ENCODE measurements at regions not wholly inside any gene's neighbourhood (a gene's known extent, or its start where the extent isn't known, plus 50 kb on each side); places are given as distances from the start of the nearest gene placed in this dataset.
"Not testable (repeated sequence)": the region's sequence is repeated elsewhere in the genome, so short reads cannot be mapped to it uniquely, and the experiment has no call there.

- no peak for TF ChIP-seq ZFX (IDR thresholded peaks at IDR 0.05; ENCODE audit: borderline replicate concordance)
- TF ChIP-seq CTCF (IDR thresholded peaks at IDR 0.05), result no peak
- no peak overlapping the region for H3K27ac ChIP-seq
Measured at GRCh38 chr11:106161775-106162634, 84.5 kb downstream of the AASDHPPT start.

GRCh38 chr11:106167085-106167484 lies 89.6 kb downstream of the AASDHPPT start:
- no peak for TF ChIP-seq ZFX (IDR thresholded peaks at IDR 0.05; ENCODE audit: borderline replicate concordance)
- no peak for TF ChIP-seq CTCF (IDR thresholded peaks at IDR 0.05)
- H3K27ac ChIP-seq, result no peak overlapping the region

GRCh38 chr11:106172386-106172991 lies 95.0 kb downstream of the AASDHPPT start:
- TF ChIP-seq ZFX (IDR thresholded peaks at IDR 0.05; ENCODE audit: borderline replicate concordance) (no peak), CTCF (IDR thresholded peaks at IDR 0.05) (no peak)
- H3K27ac ChIP-seq, result peak overlapping the region; percentile 51

- TF ChIP-seq CTCF (IDR thresholded peaks at IDR 0.05) (no peak), ZFX (IDR thresholded peaks at IDR 0.05; ENCODE audit: borderline replicate concordance) (no peak)
- peak overlapping the region; percentile 51 for H3K27ac ChIP-seq
Measured at GRCh38 chr11:106173291-106173690, 95.8 kb downstream of the AASDHPPT start.

GRCh38 chr11:106174003-106174402 lies 96.5 kb downstream of the AASDHPPT start:
- H3K27ac ChIP-seq, result not testable (repeated sequence)

- H3K27ac ChIP-seq, result no peak overlapping the region
- TF ChIP-seq ZFX (IDR thresholded peaks at IDR 0.05; ENCODE audit: borderline replicate concordance) (no peak), CTCF (IDR thresholded peaks at IDR 0.05) (no peak)
Measured at GRCh38 chr11:106176817-106177216, 99.4 kb downstream of the AASDHPPT start.

GRCh38 chr11:106177311-106177710 lies 99.8 kb downstream of the AASDHPPT start:
- TF ChIP-seq CTCF (IDR thresholded peaks at IDR 0.05), result no peak
- no peak for TF ChIP-seq ZFX (IDR thresholded peaks at IDR 0.05; ENCODE audit: borderline replicate concordance)
- no peak overlapping the region for H3K27ac ChIP-seq

Measured in 22Rv1 (cell line).